CD4-positive, alpha-beta T cell (primary cell): ENCODE measurements at regions not wholly inside any gene's neighbourhood (a gene's known extent, or its start where the extent isn't known, plus 50 kb on each side); places are given as distances from the start of the nearest gene placed in this dataset.

ENCODE experiments used
- ATAC-seq: fragments of 200-7000 bp; cut with Tn5 transposase; one replicate; pipeline ENCODE4 v1.10.0; 2022; ENCODE audit warnings: mild to moderate bottlenecking; ENCODE audit not compliant: poor library complexity
- CTCF ChIA-PET: fragments of 350-600 bp; sonication (Branson Sonifier 250); formaldehyde crosslinking; loops from one replicate; lab custom pipeline; 2021; ENCODE audit warnings: antibody characterized with exemption, inconsistent platforms; lab: Charles Lee
- POLR2A ChIA-PET: fragments of 350-600 bp; sonication (Branson Sonifier 250); formaldehyde crosslinking; loops from one replicate; lab custom pipeline; 2021; ENCODE audit warnings: antibody characterized with exemption, inconsistent platforms; lab: Charles Lee
- DNase-seq, 14 experiments: peaks; one replicate each; pipeline ENCODE4 v3.0.0-alpha.2; 2013 to 2020; ENCODE audit warnings: mixed read lengths in 2 of 14
- H3K27ac ChIP-seq, 2 donors: one replicate each; pipeline versions ENCODE4 v1.5.1 to v1.7.0; 2013; ENCODE audit warnings: low read length in 2 of 2, low read depth in 1 of 2, mild to moderate bottlenecking in 1 of 2
- H3K27me3 ChIP-seq, 2 experiments: 1 replicate in 1 of 2; 2 replicates in 1 of 2; pipeline versions ENCODE4 v1.6.1 to v1.7.0; 2013; ENCODE audit warnings: low read length in 2 of 2, control low read depth in 1 of 2, mild to moderate bottlenecking in 1 of 2, moderate library complexity in 1 of 2; ENCODE audit not compliant: insufficient read depth in 2 of 2, control insufficient read depth in 1 of 2
- H3K36me3 ChIP-seq: one replicate; pipeline ENCODE4 v1.6.1; 2013; ENCODE audit warnings: low read length, control low read depth; ENCODE audit not compliant: insufficient read depth
- H3K4me1 ChIP-seq: one replicate; pipeline ENCODE4 v1.6.1; 2013; ENCODE audit warnings: low read length, control low read depth; ENCODE audit not compliant: insufficient read depth
- H3K4me3 ChIP-seq: one replicate; pipeline ENCODE4 v1.5.1; 2013; ENCODE audit warnings: mild to moderate bottlenecking, low read length, moderate library complexity
- H3K9me3 ChIP-seq, 2 experiments: 1 replicate in 1 of 2; 2 replicates in 1 of 2; pipeline versions ENCODE4 v1.6.1 to v1.7.0; 2013; ENCODE audit warnings: low read length in 2 of 2, mild to moderate bottlenecking in 2 of 2, control low read depth in 1 of 2, moderate library complexity in 1 of 2; ENCODE audit not compliant: control insufficient read depth in 1 of 2, insufficient read depth in 1 of 2
- H3K27ac Mint-ChIP-seq: one replicate; pipeline ENCODE4 v1.8.0; 2020; ENCODE audit warnings: mixed read lengths
- H3K27me3 Mint-ChIP-seq: one replicate; pipeline ENCODE4 v1.8.0; 2021; ENCODE audit warnings: mixed read lengths
- H3K36me3 Mint-ChIP-seq: one replicate; pipeline ENCODE4 v1.8.0; 2021; ENCODE audit warnings: low read depth, mixed read lengths
- H3K4me1 Mint-ChIP-seq: one replicate; pipeline ENCODE4 v1.8.0; 2021; ENCODE audit warnings: low read depth, mixed read lengths
- H3K4me3 Mint-ChIP-seq: one replicate; pipeline ENCODE4 v1.8.0; 2020; ENCODE audit warnings: mild to moderate bottlenecking, mixed read lengths
- H3K9me3 Mint-ChIP-seq: one replicate; pipeline ENCODE4 v1.8.0; 2020; ENCODE audit warnings: mixed read lengths
- intact Hi-C, 2 experiments: fragments of 100-400 bp; cut with DNase I in 1 of 2; cut with micrococcal nuclease in 1 of 2; formaldehyde crosslinking; loops; one replicate each; pipeline versions ENCODE4 v1.15.1 to v1.9.0; 2023 to 2025; cut with DNase I, micrococcal nuclease
- TF ChIP-seq, protein P1 (sequence below): fragments of 200-600 bp; IDR thresholded peaks from one replicate; pipeline ENCODE4 v1.8.0; 2022; ENCODE audit warnings: antibody characterized with exemption, mild to moderate bottlenecking

DNA sequence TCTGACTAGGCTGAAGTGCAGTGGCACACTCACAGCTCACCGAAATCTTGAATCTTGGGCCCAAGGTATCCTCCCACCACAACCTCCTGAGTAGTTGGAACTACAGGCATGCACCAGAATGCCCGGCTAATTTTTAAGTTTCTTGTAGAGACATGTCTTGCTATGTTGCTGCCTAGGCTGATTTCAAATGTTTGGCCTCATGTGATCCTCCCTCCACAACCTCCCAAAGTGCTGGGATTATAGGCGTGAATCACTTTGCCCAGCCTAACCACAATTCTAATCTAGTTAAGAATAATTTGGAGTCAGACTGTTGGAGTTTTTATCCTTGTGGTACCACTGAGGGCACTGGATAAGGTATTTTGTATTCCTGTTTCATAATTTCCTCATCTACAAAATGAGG, 317.5 kb upstream of the AGA start:
- H3K27ac ChIP-seq = no peak overlapping the region
- H3K9me3 Mint-ChIP-seq = no peaks in the 10 kb centered on the region
- H3K27me3 Mint-ChIP-seq = no peaks in the 10 kb centered on the region
- ATAC-seq (no peak), DNase-seq (no peak)
- ChIA-PET CTCF (no interaction called here), POLR2A (no interaction called here)
- H3K4me1 ChIP-seq = no peaks in the 10 kb centered on the region
- H3K27me3 ChIP-seq = no peaks in the 10 kb centered on the region
- H3K4me3 Mint-ChIP-seq = no peak overlapping the region
- H3K9me3 ChIP-seq = peaks cover 0 to 3% of the 10 kb centered on the region in 2 experiments
- H3K4me3 ChIP-seq = no peak overlapping the region
- TF ChIP-seq, protein P1, sequence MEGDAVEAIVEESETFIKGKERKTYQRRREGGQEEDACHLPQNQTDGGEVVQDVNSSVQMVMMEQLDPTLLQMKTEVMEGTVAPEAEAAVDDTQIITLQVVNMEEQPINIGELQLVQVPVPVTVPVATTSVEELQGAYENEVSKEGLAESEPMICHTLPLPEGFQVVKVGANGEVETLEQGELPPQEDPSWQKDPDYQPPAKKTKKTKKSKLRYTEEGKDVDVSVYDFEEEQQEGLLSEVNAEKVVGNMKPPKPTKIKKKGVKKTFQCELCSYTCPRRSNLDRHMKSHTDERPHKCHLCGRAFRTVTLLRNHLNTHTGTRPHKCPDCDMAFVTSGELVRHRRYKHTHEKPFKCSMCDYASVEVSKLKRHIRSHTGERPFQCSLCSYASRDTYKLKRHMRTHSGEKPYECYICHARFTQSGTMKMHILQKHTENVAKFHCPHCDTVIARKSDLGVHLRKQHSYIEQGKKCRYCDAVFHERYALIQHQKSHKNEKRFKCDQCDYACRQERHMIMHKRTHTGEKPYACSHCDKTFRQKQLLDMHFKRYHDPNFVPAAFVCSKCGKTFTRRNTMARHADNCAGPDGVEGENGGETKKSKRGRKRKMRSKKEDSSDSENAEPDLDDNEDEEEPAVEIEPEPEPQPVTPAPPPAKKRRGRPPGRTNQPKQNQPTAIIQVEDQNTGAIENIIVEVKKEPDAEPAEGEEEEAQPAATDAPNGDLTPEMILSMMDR = no peak
- H3K36me3 ChIP-seq = no peaks in the 10 kb centered on the region
- H3K36me3 Mint-ChIP-seq = no peaks in the 10 kb centered on the region
- intact Hi-C loops = no loop called here
- no peak overlapping the region for H3K27ac Mint-ChIP-seq
- no peaks in the 10 kb centered on the region for H3K4me1 Mint-ChIP-seq

DNA sequence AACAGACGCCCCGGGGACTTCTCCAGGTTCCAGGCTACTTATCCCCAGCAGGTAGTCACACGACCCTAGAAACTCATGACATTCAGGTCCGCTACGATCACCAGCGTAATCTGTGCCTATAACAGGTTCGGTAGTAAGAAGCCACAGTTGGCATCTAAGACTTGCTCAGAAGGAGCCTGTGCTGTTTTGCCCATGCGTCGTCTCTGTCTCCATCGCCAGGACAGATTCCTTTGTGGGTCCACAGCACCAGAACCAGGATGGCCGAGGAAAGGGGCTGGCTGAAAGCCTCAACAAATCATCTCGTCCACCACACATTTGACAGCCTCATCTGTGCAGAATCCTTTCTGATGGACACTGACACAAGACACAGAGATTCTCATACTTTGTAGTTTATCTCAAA, 319.5 kb upstream of the AGA start:
- POLR2A ChIA-PET = no interaction called here
- Mint-ChIP-seq H3K9me3 (no peaks in the 10 kb centered on the region), H3K4me3 (no peak overlapping the region), H3K27ac (no peak overlapping the region), H3K27me3 (no peaks in the 10 kb centered on the region), H3K36me3 (no peaks in the 10 kb centered on the region), H3K4me1 (no peaks in the 10 kb centered on the region)
- ATAC-seq (no peak), DNase-seq (no peak)
- TF ChIP-seq, protein P1 = no peak
- Histone ChIP-seq H3K9me3 (peaks cover 0 to 3% of the 10 kb centered on the region in 2 experiments), H3K4me1 (no peaks in the 10 kb centered on the region), H3K27ac (no peak overlapping the region), H3K4me3 (no peak overlapping the region), H3K36me3 (no peaks in the 10 kb centered on the region), H3K27me3 (no peaks in the 10 kb centered on the region)
- intact Hi-C loops = no loop called here
- CTCF ChIA-PET = no interaction called here

DNA sequence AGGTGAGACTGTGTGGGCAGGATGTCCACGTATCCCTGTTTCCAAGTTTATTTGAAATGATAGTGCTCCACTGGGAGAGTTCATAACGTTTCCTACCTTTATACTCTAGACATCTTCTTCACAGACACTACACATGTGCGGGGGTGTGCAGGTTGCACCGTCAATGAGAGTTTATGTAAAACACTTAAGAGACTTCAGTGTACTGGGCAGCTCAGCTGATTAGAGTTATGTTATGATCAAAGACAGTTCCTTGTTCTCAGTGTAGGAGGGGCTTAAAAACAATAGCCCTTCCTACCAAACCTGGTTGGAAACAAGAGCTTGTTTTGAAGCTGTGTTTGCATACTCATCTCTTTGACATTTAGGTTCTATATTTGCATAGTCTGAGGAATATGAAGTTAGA, 326.9 kb upstream of the AGA start:
- H3K27me3 Mint-ChIP-seq = no peaks in the 10 kb centered on the region
- H3K27me3 ChIP-seq = no peaks in the 10 kb centered on the region
- no peaks in the 10 kb centered on the region for H3K4me1 Mint-ChIP-seq
- no peaks in the 10 kb centered on the region for H3K36me3 Mint-ChIP-seq
- H3K27ac Mint-ChIP-seq = no peak overlapping the region
- intact Hi-C loops = no loop called here
- no peak overlapping the region for H3K27ac ChIP-seq
- no peaks in the 10 kb centered on the region for H3K9me3 ChIP-seq
- no peaks in the 10 kb centered on the region for H3K4me1 ChIP-seq
- no peak overlapping the region for H3K4me3 ChIP-seq
- no peaks in the 10 kb centered on the region for H3K9me3 Mint-ChIP-seq
- DNase-seq (no peak), ATAC-seq (no peak)
- no peak overlapping the region for H3K4me3 Mint-ChIP-seq
- ChIA-PET POLR2A (no interaction called here), CTCF (no interaction called here)
- no peaks in the 10 kb centered on the region for H3K36me3 ChIP-seq
- TF ChIP-seq, protein P1 = no peak
